ENCODE measurements at regions not wholly inside any gene's neighbourhood (a gene's known extent, or its start where the extent isn't known, plus 50 kb on each side); places are given as distances from the start of the nearest gene placed in this dataset.

- TF ChIP-seq TCF4 (CRISPR knock-in tag; IDR thresholded peaks at IDR 0.05; ENCODE audit: borderline replicate concordance) (no peak), SNAI2 (CRISPR knock-in tag; IDR thresholded peaks at IDR 0.05) (no peak), ZNF8 (CRISPR knock-in tag; IDR thresholded peaks at IDR 0.05) (no peak), BACH2 (CRISPR knock-in tag; IDR thresholded peaks at IDR 0.05; ENCODE audit: borderline replicate concordance) (no peak), ZNF565 (CRISPR knock-in tag; conservative IDR thresholded peaks at IDR 0.05; ENCODE audit: low read depth) (no peak), POU6F1 (CRISPR knock-in tag; IDR thresholded peaks at IDR 0.05; ENCODE audit: borderline replicate concordance, low read depth) (no peak), ZNF70 (CRISPR knock-in tag; IDR thresholded peaks at IDR 0.05) (no peak), PATZ1 (CRISPR knock-in tag; IDR thresholded peaks at IDR 0.05; ENCODE audit: borderline replicate concordance) (no peak), ESRRG (CRISPR knock-in tag; IDR thresholded peaks at IDR 0.05) (no peak), ISL1 (CRISPR knock-in tag; IDR thresholded peaks at IDR 0.05) (no peak), ZFP30 (CRISPR knock-in tag; IDR thresholded peaks at IDR 0.05) (no peak), CREB5 (CRISPR knock-in tag; IDR thresholded peaks at IDR 0.05; ENCODE audit: low read depth) (no peak), ARNTL (CRISPR knock-in tag; IDR thresholded peaks at IDR 0.05; ENCODE audit: borderline replicate concordance, low read depth) (no peak)
These were observed 192.0 kb downstream of the PCDH7 start for GRCh38 chr4:30912098-30912714.

All from SK-N-SH treated with all-trans-retinoic acid at 6 μM for 48 hours (cell line).